DND-41 (cell line): ENCODE measurements at regions not wholly inside any gene's neighbourhood (a gene's known extent, or its start where the extent isn't known, plus 50 kb on each side); places are given as distances from the start of the nearest gene placed in this dataset.

ENCODE experiments used
- EZH2 ChIP-seq: IDR thresholded peaks from 3 replicates; pipeline ENCODE4 v1.6.1; 2012; ENCODE audit warnings: borderline replicate concordance, low read depth, mild to moderate bottlenecking, moderate library complexity, low read length, inconsistent platforms; ENCODE audit not compliant: severe bottlenecking
- TF ChIP-seq, protein P1 (sequence below): IDR thresholded peaks from 2 replicates; pipeline ENCODE4 v1.5.1; 2012; ENCODE audit warnings: borderline replicate concordance, low read length, moderate library complexity, mild to moderate bottlenecking; ENCODE audit not compliant: poor library complexity, severe bottlenecking; ENCODE audit errors: extremely low read depth

DNA sequence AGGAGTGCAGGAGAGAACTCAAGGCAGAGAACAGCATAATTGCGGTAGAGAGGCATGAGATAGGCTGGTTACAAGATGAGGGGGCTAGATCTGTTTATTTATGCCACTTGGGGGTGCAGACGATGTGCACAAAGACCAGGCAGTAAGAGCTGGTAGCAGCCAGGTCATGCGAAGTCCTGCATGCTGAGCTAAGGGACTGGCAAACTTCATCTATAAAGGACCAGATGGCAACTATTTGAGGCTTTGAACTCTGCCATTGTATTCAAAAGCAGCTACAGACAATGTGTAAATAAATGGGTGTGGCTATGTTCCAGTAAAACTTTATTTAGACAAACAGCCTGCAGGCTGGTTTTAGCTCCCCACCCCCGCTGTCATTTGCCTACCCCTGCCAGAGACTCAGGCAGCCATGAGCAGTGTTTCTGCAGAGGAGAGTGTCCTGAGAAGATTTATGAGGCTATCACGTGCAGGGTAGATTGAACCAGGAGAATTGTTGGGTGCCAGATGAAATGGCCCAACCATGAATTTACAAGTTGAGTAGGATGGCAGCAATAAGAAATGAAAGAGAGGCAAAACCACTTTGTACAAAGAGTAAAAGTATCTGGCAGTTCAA lies 253.4 kb upstream of the MOCS1 start:
- TF ChIP-seq, protein P1, sequence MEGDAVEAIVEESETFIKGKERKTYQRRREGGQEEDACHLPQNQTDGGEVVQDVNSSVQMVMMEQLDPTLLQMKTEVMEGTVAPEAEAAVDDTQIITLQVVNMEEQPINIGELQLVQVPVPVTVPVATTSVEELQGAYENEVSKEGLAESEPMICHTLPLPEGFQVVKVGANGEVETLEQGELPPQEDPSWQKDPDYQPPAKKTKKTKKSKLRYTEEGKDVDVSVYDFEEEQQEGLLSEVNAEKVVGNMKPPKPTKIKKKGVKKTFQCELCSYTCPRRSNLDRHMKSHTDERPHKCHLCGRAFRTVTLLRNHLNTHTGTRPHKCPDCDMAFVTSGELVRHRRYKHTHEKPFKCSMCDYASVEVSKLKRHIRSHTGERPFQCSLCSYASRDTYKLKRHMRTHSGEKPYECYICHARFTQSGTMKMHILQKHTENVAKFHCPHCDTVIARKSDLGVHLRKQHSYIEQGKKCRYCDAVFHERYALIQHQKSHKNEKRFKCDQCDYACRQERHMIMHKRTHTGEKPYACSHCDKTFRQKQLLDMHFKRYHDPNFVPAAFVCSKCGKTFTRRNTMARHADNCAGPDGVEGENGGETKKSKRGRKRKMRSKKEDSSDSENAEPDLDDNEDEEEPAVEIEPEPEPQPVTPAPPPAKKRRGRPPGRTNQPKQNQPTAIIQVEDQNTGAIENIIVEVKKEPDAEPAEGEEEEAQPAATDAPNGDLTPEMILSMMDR, result no peak
- no peak for TF ChIP-seq EZH2
